GM21447 (cell line): ENCODE measurements at regions not wholly inside any gene's neighbourhood (a gene's known extent, or its start where the extent isn't known, plus 50 kb on each side); places are given as distances from the start of the nearest gene placed in this dataset.
A peak's percentile ranks its signal among the peaks of the same experiment; 100 is the strongest.

Experiments used
- ATAC-seq: cut with Tn5 transposase; IDR thresholded peaks from one replicate; pipeline ENCODE4 v1.9.1; 2021; ENCODE audit not compliant: unreplicated experiment

DNA sequence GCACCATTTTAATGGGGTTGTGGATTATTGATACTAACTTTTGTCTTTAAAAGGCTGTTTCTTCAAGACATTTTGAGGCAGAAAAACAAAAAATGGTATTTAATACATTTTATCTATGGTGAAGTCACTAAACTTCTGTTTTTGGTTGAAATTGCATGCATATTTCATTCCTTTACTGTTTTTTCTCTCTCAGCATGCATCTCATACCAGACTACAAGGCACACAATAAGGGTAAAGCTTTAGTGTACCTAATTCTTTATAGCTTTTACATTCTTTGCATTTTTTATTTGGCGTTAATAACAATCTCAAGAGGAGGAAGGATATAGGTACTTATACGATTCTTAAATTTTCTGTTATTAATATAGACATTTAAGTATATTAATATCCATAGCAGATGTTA is 151.0 kb upstream of the DKK2 start:
- no peak for ATAC-seq

GRCh38 chr4:107183155-107183774 is 147.2 kb upstream of the DKK2 start:
- ATAC-seq: peak; percentile 100

GRCh38 chr4:107182347-107182746 is 146.2 kb upstream of the DKK2 start:
- no peak for ATAC-seq

DNA sequence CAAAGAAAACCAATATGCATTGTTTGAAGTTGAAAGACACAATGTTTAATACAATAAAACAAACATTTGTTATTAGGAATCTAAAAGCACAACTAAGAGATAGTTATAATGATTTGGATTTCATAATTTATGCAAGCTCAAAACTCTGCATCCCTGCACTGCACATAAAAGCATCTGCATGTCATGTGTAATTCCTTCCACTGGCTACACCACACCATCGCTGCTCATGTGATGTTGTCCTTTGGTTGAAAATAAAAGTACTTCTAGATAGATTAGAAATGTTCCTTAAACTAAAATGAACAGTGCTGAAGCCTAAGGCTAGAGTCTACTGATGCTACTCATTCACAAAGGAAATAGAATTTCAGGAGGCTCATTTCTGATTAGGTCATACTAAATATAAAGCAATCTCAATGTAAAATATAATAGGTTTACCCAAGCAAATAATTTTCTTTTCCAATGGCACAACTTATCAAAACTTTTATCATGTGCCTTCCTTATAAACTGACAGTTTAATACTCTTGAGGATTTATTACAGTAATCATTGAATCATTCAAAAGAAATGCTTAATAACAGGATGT is 130.8 kb upstream of the DKK2 start:
- ATAC-seq: no peak

DNA sequence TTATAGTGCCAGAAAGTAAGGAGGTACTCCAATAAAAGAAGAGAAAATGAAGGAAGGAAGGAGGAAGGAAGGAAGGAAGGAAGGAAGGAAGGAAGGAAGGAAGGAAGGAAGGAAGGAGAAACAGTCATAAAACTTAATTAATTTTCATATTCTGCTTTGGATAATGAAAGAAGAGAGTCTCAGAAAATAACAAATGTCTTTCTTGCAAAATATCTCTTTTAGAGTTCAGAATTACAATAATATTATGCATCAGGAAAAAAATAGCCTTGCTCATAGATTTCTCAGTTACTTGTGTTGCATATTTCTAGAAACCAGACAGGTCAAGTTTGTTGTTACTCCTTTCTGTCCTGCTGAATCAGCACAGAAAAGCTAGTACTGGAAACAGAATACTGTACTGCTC is 130.1 kb upstream of the DKK2 start:
- no peak for ATAC-seq

GRCh38 chr4:107164962-107165475 is 128.9 kb upstream of the DKK2 start:
- no peak for ATAC-seq

GRCh38 chr4:107156443-107156842 is 120.3 kb upstream of the DKK2 start:
- ATAC-seq: no peak

GRCh38 chr4:107155366-107155765 is 119.3 kb upstream of the DKK2 start:
- ATAC-seq: no peak

DNA sequence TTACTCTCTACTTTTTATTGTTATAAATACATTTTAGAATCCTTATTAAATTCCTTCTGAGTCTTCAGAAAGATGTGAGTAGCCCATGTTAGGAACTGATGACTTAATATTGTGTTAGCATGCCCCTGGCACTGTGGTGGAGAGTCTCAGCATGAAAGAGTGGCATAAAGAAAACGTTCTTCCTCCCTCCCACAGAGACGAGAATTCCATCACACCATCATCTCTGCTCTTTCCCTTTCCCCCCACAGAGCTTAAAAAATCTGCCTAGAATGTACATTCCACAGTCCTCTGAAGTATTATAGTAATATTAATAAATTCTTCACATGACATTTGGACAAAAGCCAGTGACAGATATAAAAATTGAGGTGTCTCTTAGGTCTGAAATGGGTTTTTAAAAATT is 117.8 kb upstream of the DKK2 start:
- ATAC-seq: no peak

GRCh38 chr4:107153228-107153627 is 117.1 kb upstream of the DKK2 start:
- ATAC-seq: no peak

DNA sequence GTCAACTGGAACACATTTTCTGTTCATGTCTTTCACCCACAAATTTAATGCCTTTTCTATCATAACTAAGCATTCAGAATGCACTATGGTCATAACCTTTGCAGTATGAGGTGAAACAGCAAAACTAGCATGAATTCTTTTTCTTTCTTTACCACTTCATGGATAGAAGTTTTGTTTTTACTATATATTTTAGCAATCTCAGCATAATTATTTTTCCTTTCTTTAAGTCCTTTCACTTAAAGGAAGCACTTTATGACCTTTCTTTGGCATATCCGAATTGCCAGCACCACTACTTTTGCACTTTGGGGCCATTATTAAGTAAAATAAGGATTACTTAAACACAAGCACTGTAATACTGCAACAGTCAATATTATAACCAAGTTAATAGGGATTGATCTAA is 115.1 kb upstream of the DKK2 start:
- no peak for ATAC-seq

DNA sequence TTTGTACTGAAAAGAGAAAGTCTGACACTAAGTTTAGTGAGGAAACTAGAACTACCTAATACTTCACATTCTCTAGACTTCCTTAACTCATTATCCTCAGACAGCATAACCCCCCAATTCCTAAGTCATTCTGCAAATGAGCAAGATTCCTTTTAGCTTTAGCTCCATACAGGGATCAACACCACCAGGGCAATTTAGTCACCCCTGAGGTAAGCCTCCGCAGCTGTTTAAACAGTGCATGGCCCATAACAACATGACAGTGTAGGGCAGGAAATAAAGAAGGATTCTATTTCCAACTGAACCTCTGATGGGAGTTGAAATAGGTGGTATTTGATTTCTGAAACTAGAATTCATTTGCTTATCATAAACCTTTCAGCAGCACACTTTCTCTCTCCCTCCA is 112.8 kb upstream of the DKK2 start:
- no peak for ATAC-seq

- ATAC-seq: no peak
These were observed 111.8 kb upstream of the DKK2 start for GRCh38 chr4:107147873-107148272.

GRCh38 chr4:107138433-107138832 is 102.3 kb upstream of the DKK2 start:
- no peak for ATAC-seq

GRCh38 chr4:107133965-107134653 is 98.0 kb upstream of the DKK2 start:
- ATAC-seq: no peak

DNA sequence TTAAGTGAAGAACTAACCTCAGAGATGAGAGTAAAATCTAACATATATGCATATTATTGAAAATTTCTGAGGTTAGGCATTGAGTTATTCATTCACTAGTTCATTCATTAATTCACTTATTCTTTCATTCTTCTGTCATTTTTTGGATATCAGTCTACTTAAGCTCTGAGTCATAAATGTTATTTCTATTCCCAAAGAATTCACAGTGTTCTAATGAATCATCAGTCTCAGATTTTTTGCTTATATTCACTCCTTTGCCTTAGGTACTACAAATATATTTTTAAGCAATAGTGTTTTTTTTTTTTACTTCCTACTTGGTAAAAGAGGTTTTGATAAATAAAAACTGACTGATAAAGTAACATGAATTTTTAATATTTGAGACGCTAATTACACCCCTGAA is 95.2 kb upstream of the DKK2 start:
- ATAC-seq: no peak

- no peak for ATAC-seq
These were observed 94.0 kb upstream of the DKK2 start for GRCh38 chr4:107130157-107130556.

DNA sequence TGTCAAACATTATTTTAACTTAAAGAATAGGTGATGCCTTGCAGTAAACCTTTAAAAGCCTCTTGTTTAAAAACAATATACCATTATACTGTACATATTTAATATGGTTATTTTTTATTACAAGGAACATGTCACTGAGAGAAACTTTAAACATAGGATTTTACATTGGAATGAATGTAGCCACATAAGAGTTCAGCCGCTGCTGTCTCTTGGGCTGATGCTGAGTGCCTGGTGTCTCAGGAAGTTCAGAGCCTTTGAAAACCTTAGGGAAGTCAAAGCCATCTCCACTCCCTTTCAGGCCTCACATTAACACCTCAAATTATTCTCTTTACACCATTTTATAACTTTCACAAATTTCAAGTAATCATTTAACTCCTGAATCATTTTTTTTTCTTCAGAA is 93.5 kb upstream of the DKK2 start:
- ATAC-seq: no peak

- ATAC-seq: no peak
These were observed 93.0 kb upstream of the DKK2 start for GRCh38 chr4:107129076-107129475.

DNA sequence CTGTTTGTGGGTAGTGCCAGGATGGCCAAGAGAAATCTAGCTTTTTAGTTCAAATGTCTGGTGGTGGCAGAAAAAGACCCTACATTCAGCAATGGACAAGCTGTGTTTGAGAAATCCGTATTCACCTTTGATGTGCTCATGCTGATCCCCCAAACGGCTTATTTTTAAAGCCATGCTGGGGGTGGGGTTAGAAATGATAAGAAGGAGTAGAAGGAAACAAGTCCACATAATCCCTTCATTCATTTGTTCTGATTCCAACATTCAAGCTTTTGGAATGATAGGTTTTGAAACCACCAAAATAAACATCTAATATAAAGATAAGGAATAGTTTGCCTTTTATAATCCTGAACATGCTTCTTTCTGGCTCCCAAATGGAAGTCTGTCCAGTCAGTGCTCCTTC is 92.0 kb upstream of the DKK2 start:
- no peak for ATAC-seq

DNA sequence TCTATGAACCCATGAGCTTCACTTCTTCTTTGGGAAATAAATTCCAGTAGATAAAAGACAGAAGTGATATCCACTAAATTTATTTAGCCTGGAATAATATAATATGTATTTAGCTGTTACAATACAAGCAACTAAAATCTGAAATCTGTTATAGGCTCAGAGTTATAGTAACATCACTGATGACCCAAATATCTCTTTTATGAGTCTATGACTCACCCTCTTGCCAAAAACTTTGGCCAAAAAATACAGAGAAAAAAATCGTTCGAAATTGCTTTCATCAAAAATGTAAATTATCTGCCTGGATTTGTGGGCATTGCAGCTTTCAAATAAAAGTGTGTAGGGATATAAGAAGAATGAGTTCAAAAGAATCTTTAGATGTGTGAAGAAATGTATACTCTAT is 89.4 kb upstream of the DKK2 start:
- ATAC-seq: no peak

DNA sequence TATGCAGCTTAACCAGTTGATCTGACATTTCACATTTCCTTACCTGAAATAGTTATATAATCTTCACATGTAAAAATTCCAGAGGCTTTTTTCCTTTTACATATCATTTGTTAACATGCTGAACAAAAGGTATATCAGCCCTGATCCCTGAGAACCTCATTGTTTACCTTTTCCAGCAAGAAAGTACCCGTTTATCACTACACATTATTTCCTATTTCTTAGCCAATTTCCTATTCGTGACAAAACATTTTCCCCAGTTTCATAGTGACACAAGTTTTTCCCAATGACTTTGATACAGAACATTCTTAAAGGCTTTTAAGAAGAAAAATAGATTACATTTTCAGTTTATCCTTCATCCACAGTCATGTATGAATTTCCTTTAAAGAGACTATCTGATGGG is 86.6 kb upstream of the DKK2 start:
- no peak for ATAC-seq
